ENCODE measurements at regions not wholly inside any gene's neighbourhood (a gene's known extent, or its start where the extent isn't known, plus 50 kb on each side); places are given as distances from the start of the nearest gene placed in this dataset.

- TF ChIP-seq POLR2AphosphoS5 (IDR thresholded peaks at IDR 0.05; ENCODE audit: low read depth, low read length), result no peak
- TF ChIP-seq REST (IDR thresholded peaks at IDR 0.05; ENCODE audit: insufficient read depth in 1 of 2, low read depth in 2 of 2, low read length in 2 of 2), result no peak
- no peak for TF ChIP-seq TAF1 (IDR thresholded peaks at IDR 0.05; ENCODE audit: borderline replicate concordance, insufficient read depth, low read length)
- TF ChIP-seq SIN3A (IDR thresholded peaks at IDR 0.05; ENCODE audit: borderline replicate concordance, insufficient read depth, low read length), result no peak
- TF ChIP-seq FOXP2 (optimal IDR thresholded peaks at IDR 0.05; ENCODE audit: borderline replicate concordance, extremely low read depth, extremely low read length, insufficient read depth), result no peak
Observed at GRCh38 chr4:115629270-115629669, 515.9 kb upstream of the NDST4 start.

Data from PFSK-1 (cell line).